ENCODE measurements at regions not wholly inside any gene's neighbourhood (a gene's known extent, or its start where the extent isn't known, plus 50 kb on each side); places are given as distances from the start of the nearest gene placed in this dataset.
"Not testable (repeated sequence)": the region's sequence is repeated elsewhere in the genome, so short reads cannot be mapped to it uniquely, and the experiment has no call there.

- DNase-seq (ENCODE audit: low read depth in 2 of 2): no peak
These were observed 68.9 kb upstream of the VGLL4 start for GRCh38 chr3:11712646-11713045.

- DNase-seq (ENCODE audit: low read depth in 2 of 2): no peak
These were observed 68.2 kb upstream of the VGLL4 start for GRCh38 chr3:11711876-11712275.

GRCh38 chr3:11709782-11710181 is 66.1 kb upstream of the VGLL4 start:
- no peak for DNase-seq (ENCODE audit: low read depth in 2 of 2)

- not testable (repeated sequence) for DNase-seq (ENCODE audit: low read depth in 2 of 2)
These were observed 63.4 kb upstream of the VGLL4 start for GRCh38 chr3:11707084-11707483.

GRCh38 chr3:11706604-11707003 is 62.9 kb upstream of the VGLL4 start:
- no peak for DNase-seq (ENCODE audit: low read depth in 2 of 2)

GRCh38 chr3:11705049-11705448 is 61.3 kb upstream of the VGLL4 start:
- DNase-seq (ENCODE audit: low read depth in 2 of 2): no peak

GRCh38 chr3:11703146-11703545 is 59.4 kb upstream of the VGLL4 start:
- no peak for DNase-seq (ENCODE audit: low read depth in 2 of 2)

- no peak for DNase-seq (ENCODE audit: low read depth in 2 of 2)
These were observed 55.3 kb upstream of the VGLL4 start for GRCh38 chr3:11699083-11699427.

GRCh38 chr3:11698326-11699082 is 54.8 kb upstream of the VGLL4 start:
- no peak for DNase-seq (ENCODE audit: low read depth in 2 of 2)

GRCh38 chr3:11697701-11698100 is 54.0 kb upstream of the VGLL4 start:
- DNase-seq (ENCODE audit: low read depth in 2 of 2): no peak

- DNase-seq (ENCODE audit: low read depth in 2 of 2): no peak
These were observed 52.3 kb upstream of the VGLL4 start for GRCh38 chr3:11696054-11696453.

Measured in stimulated activated CD8-positive, alpha-beta memory T cell treated with anti-CD3 and anti-CD28 coated beads, Interleukin-15, amount 100 ng/mL, for 48 hours (primary cell).